ENCODE measurements at regions not wholly inside any gene's neighbourhood (a gene's known extent, or its start where the extent isn't known, plus 50 kb on each side); places are given as distances from the start of the nearest gene placed in this dataset.

- no peak for TF ChIP-seq CTCF (IDR thresholded peaks at IDR 0.05)
- TF ChIP-seq POLR2A (IDR thresholded peaks at IDR 0.05) = no peak
These were observed 83.1 kb upstream of the CSF3R start for GRCh38 chr1:36565576-36566501.

Data from esophagus squamous epithelium (tissue), 4 donors.